ENCODE measurements at regions not wholly inside any gene's neighbourhood (a gene's known extent, or its start where the extent isn't known, plus 50 kb on each side); places are given as distances from the start of the nearest gene placed in this dataset.

- DNase-seq (no peak), ATAC-seq (replicated peaks) (no peak)
- H3K27ac Mint-ChIP-seq: no peak overlapping the region
These were observed 159.2 kb upstream of the CST7 start for GRCh38 chr20:24789877-24790276.

DNA sequence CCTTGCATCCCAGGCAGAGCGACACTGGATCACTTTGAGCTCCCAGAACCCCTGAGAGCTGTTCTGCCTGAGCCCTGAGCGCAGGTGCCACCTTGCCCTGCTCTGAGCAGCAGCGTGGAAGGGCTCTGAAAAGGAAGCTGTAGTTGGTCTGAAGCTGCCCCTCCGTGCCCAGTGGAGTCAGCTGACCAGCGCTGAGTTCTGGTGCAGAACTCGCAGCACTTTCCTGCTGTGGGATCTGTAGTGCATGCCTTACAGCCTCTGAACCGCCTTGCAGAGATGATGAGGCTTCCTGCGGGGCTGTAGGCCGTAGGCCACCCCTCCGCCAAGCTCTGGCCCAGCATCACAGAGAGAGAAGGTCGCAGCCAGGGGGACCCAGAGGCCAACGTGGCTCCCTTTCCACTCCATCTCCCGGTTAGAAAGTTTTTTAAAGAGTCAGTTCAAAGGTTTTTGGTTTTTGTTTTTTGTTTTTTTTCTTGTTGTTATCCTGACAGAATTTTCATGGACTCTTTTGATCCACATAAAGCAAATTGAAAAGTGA lies 158.3 kb upstream of the CST7 start:
- Mint-ChIP-seq H3K27me3 (peaks cover 35 to 83% of the 10 kb centered on the region in 2 donors), H3K4me1 (ENCODE audit: low read depth in 2 of 2) (peaks cover 0 to under 1% of the 10 kb centered on the region in 2 donors), H3K4me3 (no peak overlapping the region), H3K27ac (no peak overlapping the region), H3K36me3 (ENCODE audit: insufficient read depth) (no peaks in the 10 kb centered on the region), H3K9me3 (no peaks in the 10 kb centered on the region)
- DNase-seq: no peak
- no peak for ATAC-seq (replicated peaks)

More at GRCh38 chr20:24789877-24790276, 159.2 kb upstream of the CST7 start:
- H3K9me3 Mint-ChIP-seq: no peaks in the 10 kb centered on the region
- H3K4me1 Mint-ChIP-seq (ENCODE audit: low read depth in 2 of 2): peaks cover 0 to 2% of the 10 kb centered on the region in 2 donors
- H3K27me3 Mint-ChIP-seq: peaks cover 26 to 73% of the 10 kb centered on the region in 2 donors
- no peak overlapping the region for H3K4me3 Mint-ChIP-seq
- no peaks in the 10 kb centered on the region for H3K36me3 Mint-ChIP-seq (ENCODE audit: insufficient read depth)

GRCh38 chr20:24791953-24792352 lies 157.1 kb upstream of the CST7 start:
- Mint-ChIP-seq H3K27me3 (peaks cover 36 to 85% of the 10 kb centered on the region in 2 donors), H3K27ac (no peak overlapping the region), H3K4me3 (no peak overlapping the region), H3K36me3 (ENCODE audit: insufficient read depth) (no peaks in the 10 kb centered on the region), H3K4me1 (ENCODE audit: low read depth in 2 of 2) (no peaks in the 10 kb centered on the region), H3K9me3 (no peaks in the 10 kb centered on the region)
- ATAC-seq (replicated peaks): no peak
- no peak for DNase-seq

DNA sequence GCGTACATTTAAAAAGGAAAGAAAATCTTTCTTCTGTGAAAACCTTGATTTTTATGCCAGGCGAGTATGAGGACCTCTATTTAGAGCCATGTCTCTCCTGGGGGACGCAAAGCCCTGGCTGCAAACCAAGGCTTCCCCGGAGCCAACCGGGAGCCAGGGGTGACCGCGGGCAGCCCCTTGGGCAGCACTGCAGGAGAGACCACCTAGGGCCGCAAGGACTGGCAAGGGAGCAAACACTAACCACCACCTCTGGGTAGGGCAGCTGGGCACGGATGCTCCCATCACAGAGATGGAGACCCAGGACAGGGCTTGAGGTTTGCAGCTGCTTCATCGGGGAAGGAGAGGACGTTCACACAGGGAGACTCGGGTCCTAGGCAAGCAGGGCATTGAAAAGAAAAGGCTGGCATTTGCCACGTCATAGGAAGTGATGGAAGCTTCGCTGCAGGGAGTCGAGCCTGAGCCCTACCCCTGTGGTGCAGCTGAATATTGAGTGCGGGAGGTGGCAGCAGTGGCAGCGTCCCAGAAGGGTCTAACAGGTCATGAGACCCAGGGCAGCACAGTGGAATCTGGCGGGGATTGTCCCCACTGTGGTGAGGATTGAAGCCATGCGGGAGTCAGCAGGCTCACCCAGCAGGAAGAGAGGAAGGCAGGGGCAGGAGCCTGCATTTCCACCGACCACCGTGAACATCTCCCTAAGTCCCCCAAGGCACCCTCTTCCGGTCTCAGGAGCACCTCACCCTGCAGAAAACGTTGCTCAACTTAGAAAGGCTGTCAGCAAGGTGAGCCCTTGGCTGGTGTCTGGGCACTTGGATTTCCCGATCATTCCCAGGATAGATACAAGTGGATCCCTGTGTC lies 156.2 kb upstream of the CST7 start:
- H3K4me1 Mint-ChIP-seq (ENCODE audit: low read depth in 2 of 2): no peaks in the 10 kb centered on the region
- no peak overlapping the region for H3K4me3 Mint-ChIP-seq
- ATAC-seq (replicated peaks) (no peak), DNase-seq (no peak)
- H3K27ac Mint-ChIP-seq: no peak overlapping the region
- peaks cover 35 to 85% of the 10 kb centered on the region in 2 donors for H3K27me3 Mint-ChIP-seq
- no peaks in the 10 kb centered on the region for H3K36me3 Mint-ChIP-seq (ENCODE audit: insufficient read depth)
- no peaks in the 10 kb centered on the region for H3K9me3 Mint-ChIP-seq

DNA sequence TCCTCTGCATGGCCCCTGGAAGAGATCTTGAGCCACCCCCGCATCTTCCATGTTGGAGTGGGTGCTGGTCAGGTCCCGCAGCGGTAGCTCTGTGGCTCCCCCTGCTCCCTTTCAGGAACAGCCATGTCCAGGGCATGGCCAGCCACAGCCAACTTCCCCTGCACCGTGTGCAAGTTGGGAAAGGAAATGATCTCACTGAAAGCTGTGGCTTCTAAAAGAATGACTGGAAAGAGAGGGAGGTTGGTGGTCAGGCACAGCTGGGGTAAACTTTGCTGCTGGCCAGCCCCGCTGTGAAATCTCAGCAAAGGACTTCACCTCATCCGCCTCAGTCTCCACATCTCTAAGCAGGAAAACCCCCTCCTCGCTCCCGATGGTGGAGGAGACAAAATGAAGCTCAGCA lies 153.6 kb upstream of the CST7 start:
- Mint-ChIP-seq H3K27ac (no peak overlapping the region), H3K4me1 (ENCODE audit: low read depth in 2 of 2) (no peaks in the 10 kb centered on the region), H3K4me3 (no peak overlapping the region), H3K27me3 (peaks cover 35 to 90% of the 10 kb centered on the region in 2 donors), H3K36me3 (ENCODE audit: insufficient read depth) (no peaks in the 10 kb centered on the region), H3K9me3 (no peaks in the 10 kb centered on the region)
- no peak for DNase-seq
- ATAC-seq (replicated peaks): no peak

- DNase-seq (no peak), ATAC-seq (replicated peaks) (no peak)
- Mint-ChIP-seq H3K27me3 (peaks cover 41 to 90% of the 10 kb centered on the region in 2 donors), H3K9me3 (no peaks in the 10 kb centered on the region), H3K36me3 (ENCODE audit: insufficient read depth) (no peaks in the 10 kb centered on the region), H3K4me3 (no peak overlapping the region), H3K4me1 (ENCODE audit: low read depth in 2 of 2) (no peaks in the 10 kb centered on the region), H3K27ac (no peak overlapping the region)
These were observed 152.8 kb upstream of the CST7 start for GRCh38 chr20:24796236-24796635.

DNA sequence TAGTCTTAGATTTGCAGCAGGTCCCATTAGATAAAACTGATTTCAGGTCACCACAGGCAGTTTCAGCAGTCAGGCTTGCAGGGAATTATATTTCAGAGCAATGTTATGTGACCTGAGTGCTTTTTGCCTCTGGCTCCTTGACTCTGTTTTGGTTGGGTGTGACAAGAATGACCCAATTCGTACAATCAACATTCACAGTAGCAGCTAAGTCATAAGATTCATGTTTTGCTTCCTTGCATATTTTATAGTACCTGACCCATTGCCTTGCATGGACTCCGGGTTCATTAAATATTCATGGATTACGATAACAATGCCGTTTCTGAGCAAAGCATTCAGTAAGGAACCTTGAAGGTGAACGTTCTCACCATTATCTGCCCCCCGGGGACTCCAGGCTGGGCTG lies 152.0 kb upstream of the CST7 start:
- Mint-ChIP-seq H3K36me3 (ENCODE audit: insufficient read depth) (no peaks in the 10 kb centered on the region), H3K27me3 (peaks cover 41 to 82% of the 10 kb centered on the region in 2 donors), H3K9me3 (no peaks in the 10 kb centered on the region), H3K4me1 (ENCODE audit: low read depth in 2 of 2) (no peaks in the 10 kb centered on the region), H3K4me3 (no peak overlapping the region), H3K27ac (no peak overlapping the region)
- DNase-seq (no peak), ATAC-seq (replicated peaks) (no peak)

DNA sequence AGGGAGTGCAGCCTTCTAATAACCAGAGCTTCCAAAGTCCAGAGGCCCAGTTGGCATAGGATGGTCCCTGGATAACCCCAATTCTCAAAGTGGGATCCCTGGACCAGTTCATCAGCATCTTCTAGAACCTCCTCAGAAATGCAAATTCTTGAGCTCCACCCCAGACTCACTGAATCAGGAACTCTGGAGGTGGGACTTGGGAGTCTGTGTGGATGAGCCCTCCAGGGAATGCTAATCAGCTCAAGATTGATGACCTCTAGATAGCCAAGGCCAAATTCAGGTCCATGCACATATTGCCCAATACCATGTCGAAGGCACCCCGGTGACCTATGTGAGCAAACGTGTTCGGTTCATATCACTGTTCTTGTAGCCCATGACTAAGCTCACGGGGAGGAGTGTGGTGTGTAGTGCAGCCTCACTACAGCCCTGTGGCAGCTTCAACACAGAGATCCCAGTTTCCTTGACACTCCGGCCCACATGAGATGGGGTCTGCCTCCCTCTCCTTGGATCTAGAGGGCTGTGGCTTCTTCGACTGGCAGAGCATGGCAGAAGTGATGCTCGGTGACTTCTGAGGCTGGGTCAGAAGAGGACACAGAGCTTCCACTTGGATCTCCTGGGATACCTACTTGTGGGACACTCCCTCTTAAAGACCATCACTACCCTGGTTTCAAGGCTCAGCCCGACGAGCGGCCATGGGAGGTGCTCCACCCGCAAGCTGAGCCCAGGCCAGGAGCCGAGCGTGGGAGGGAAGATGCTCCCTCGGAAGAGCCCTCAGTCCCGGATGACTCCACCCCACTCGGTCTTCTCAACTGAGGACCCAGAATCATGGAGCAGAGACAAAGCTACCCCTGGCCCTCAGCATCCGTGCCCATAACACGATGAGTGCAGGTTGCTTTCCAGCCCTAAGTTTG lies 151.1 kb upstream of the CST7 start:
- no peaks in the 10 kb centered on the region for H3K36me3 Mint-ChIP-seq (ENCODE audit: insufficient read depth)
- H3K4me3 Mint-ChIP-seq: no peak overlapping the region
- H3K9me3 Mint-ChIP-seq: no peaks in the 10 kb centered on the region
- no peaks in the 10 kb centered on the region for H3K4me1 Mint-ChIP-seq (ENCODE audit: low read depth in 2 of 2)
- H3K27me3 Mint-ChIP-seq: peaks cover 36 to 75% of the 10 kb centered on the region in 2 donors
- H3K27ac Mint-ChIP-seq: no peak overlapping the region
- ATAC-seq (replicated peaks): no peak
- no peak for DNase-seq

DNA sequence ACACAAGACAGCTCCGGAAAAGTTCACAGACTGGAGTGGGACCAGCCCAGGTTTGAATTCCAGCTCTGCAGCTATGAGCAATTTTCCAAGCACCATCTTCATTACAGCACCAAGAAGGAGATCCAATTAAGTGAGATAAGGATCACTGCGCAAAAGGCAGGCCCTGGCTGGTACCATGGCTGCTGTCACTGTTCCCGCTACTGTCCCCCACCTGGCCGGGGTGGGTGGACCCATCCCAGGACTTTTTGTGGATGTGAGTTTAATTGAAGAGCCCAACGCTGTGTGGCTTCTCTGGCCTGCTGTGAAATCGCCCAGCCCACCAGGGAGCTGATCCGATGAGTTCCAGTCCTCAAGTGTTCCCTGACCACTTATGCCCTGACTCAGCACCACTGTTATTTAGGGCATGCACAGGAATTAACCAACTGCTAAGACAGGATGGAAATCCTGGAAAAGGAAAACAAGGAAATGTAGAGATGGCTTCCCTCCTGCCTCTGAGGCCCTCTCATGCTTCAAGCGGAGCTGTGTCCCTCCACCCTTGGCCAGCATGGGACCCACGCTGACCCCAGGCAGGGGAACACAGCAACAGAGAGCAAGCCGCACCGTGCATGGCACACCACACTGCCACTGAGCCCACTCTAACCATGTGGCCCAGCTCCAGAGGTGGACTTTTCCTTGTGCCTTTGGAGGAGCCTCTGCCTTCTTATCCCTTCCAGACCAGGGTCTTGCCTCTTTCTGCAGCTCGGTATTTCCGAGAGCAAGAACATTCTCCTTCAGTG lies 150.0 kb upstream of the CST7 start:
- no peaks in the 10 kb centered on the region for H3K36me3 Mint-ChIP-seq (ENCODE audit: insufficient read depth)
- no peak for DNase-seq
- H3K9me3 Mint-ChIP-seq: no peaks in the 10 kb centered on the region
- H3K4me3 Mint-ChIP-seq: no peak overlapping the region
- no peak for ATAC-seq (replicated peaks)
- peaks cover 33 to 68% of the 10 kb centered on the region in 2 donors for H3K27me3 Mint-ChIP-seq
- no peak overlapping the region for H3K27ac Mint-ChIP-seq
- no peaks in the 10 kb centered on the region for H3K4me1 Mint-ChIP-seq (ENCODE audit: low read depth in 2 of 2)

DNA sequence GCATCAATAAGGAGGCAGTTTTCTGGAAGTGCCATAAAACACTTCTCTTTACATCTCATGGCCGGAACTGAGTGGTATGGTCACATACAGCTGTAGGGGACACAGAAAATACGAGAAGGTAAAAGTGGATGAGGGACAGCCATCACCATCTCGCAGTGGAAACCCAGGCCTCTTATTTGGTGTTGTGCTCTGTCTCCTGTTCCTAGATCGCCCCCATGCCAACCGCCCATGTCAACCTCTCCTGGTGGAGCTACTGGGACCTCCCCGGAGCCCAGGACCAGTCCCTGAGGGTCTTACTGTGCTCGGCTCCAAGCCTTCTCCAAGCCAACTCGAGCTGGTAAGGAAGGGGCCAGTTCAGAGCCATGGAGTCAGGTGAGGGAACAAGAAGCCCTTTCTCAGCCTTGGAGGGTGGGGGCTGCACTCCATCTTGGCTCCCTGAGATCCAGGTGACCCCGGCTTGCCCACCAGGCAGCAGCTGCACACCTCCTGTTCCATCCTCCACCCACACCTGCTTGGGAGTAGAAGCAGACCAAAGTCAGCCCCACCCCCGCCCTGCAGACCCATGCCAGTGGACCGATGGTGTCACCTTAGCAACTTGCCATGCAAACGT lies 149.0 kb upstream of the CST7 start:
- Mint-ChIP-seq H3K4me3 (no peak overlapping the region), H3K9me3 (no peaks in the 10 kb centered on the region), H3K36me3 (ENCODE audit: insufficient read depth) (no peaks in the 10 kb centered on the region), H3K27me3 (peaks cover 25 to 58% of the 10 kb centered on the region in 2 donors), H3K4me1 (ENCODE audit: low read depth in 2 of 2) (no peaks in the 10 kb centered on the region), H3K27ac (no peak overlapping the region)
- DNase-seq: no peak
- ATAC-seq (replicated peaks): no peak

DNA sequence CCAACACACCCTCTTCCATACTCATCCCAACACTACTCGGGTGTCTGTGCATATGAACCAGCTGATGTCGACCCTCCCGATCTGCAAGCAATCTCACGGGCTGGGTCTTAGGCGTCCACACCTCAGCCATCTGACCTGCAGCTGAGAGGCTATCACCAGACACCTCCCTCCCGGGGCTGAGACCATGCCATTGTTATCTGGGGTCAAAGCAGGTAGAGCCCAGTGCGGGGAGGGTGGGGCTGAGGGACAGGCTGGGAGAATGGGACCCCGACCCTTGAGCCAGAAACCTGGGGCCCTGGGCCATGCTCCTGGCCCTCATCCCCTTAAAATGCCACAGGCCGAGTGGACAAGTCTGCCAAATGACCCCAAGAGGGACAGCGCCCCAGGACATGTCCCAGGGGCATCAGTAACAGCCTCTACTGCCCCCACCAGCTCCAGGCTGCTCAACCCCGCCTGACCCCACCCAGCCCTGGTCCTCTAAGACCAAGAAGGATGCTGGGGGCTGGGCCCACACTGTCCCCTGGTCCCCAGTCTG lies 146.7 kb upstream of the CST7 start:
- Mint-ChIP-seq H3K36me3 (ENCODE audit: insufficient read depth) (no peaks in the 10 kb centered on the region), H3K4me3 (no peak overlapping the region), H3K9me3 (no peaks in the 10 kb centered on the region), H3K4me1 (ENCODE audit: low read depth in 2 of 2) (no peaks in the 10 kb centered on the region), H3K27ac (no peak overlapping the region), H3K27me3 (peaks cover 11 to 50% of the 10 kb centered on the region in 2 donors)
- ATAC-seq (replicated peaks) (no peak), DNase-seq (no peak)

DNA sequence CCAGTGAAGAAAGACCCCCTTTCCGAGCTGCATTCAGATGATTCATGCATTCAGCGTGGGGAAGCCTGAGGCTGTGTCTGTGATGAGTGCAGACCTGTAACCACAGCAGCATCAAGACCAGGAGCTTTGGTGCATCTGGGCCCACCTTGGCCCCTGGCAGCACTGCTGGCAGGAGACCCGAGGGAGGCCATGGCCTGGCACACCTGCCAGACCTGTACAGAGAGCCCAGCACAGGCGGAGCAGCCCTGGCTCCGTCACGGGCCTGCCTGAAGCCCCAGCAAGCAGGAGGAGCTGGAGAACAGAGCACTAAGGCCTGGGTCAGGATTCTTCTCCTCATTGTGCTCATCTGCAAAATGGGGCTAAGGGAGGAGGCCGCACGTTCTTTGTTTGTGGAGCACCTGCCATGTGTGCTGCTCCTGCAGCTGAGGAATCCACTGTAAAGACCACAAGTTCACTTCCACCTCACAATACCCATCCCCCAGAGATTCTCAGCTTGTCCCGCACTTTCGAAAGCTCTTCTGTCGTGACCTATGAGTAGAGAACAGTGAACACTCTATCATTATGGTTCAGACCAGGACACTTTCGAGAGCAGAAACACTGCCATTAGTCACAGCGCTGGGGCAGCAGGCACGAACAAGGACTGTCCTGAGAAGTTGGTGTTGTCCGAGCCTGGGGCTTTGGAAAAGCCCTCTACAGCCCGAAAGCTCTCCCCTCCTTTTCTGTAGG lies 144.4 kb upstream of the CST7 start:
- H3K9me3 Mint-ChIP-seq: no peaks in the 10 kb centered on the region
- peaks cover 18 to 47% of the 10 kb centered on the region in 2 donors for H3K27me3 Mint-ChIP-seq
- H3K27ac Mint-ChIP-seq: no peak overlapping the region
- no peak overlapping the region for H3K4me3 Mint-ChIP-seq
- no peaks in the 10 kb centered on the region for H3K36me3 Mint-ChIP-seq (ENCODE audit: insufficient read depth)
- no peak for DNase-seq
- no peak for ATAC-seq (replicated peaks)
- H3K4me1 Mint-ChIP-seq (ENCODE audit: low read depth in 2 of 2): peaks cover 0 to 7% of the 10 kb centered on the region in 2 donors
